GM23248 (cell line): ENCODE measurements at regions not wholly inside any gene's neighbourhood (a gene's known extent, or its start where the extent isn't known, plus 50 kb on each side); places are given as distances from the start of the nearest gene placed in this dataset.

ENCODE experiments used
- EZH2 ChIP-seq: fragments of 200-600 bp; sonication (generic); IDR thresholded peaks from 2 replicates; pipeline ENCODE4 v1.6.1; 2018; ENCODE audit warnings: antibody characterized with exemption, mild to moderate bottlenecking; ENCODE audit not compliant: insufficient read depth, poor library complexity, severe bottlenecking
- EZH2phosphoT487 ChIP-seq: fragments of 200-600 bp; sonication (generic); IDR thresholded peaks from 2 replicates; pipeline ENCODE4 v1.6.1; 2018; ENCODE audit warnings: antibody characterized with exemption, moderate library complexity, mild to moderate bottlenecking, low read depth; ENCODE audit not compliant: insufficient read depth

DNA sequence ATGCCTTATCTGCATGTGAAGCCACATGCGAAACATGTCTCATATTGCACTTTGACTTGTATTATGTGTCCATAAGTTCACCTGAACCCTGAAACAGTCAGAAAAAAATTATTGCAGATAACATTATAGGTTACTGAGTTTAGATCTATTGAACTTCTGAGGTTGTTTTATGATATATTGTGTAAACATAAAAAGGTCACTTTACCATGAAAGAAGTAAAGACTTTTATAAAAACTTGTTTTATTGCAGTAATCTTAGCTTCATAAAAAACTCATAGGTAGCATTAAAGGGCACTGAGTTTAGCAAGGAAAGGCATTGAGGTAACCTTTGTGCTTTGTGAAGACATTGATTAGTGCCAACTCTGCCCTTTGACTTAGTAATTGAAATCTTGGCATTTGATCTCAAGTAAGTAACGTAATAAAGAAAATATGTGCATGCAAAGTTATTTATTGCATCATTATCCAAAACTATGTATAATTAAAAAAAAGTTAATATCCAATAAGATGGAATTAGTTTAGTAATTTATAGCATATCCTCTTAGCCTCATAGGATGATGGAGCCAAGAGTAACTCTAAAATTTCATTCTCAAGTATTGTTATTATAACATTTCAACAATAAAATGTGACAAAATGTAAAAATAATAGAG, 313.3 kb upstream of the ATP2B1 start:
- TF ChIP-seq EZH2 = no peak
- TF ChIP-seq EZH2phosphoT487 = no peak
